GM12878 (cell line): ENCODE measurements at regions not wholly inside any gene's neighbourhood (a gene's known extent, or its start where the extent isn't known, plus 50 kb on each side); places are given as distances from the start of the nearest gene placed in this dataset.

Source experiments
- CBX3 ChIP-seq: fragments of 200-600 bp; sonication (generic); IDR thresholded peaks from 2 replicates; pipeline ENCODE4 v1.6.1; 2016; ENCODE audit warnings: low read depth, borderline replicate concordance
- CBX5 ChIP-seq: sonication (generic); IDR thresholded peaks from 2 replicates; pipeline ENCODE4 v1.6.1; 2016; ENCODE audit warnings: low read depth, moderate library complexity, mild to moderate bottlenecking, inconsistent platforms
- CTCF ChIP-seq, 3 experiments: IDR thresholded peaks in 2 of 3; conservative IDR thresholded peaks in 1 of 3; 2 replicates each; pipeline ENCODE4 v1.5.1; 2011; ENCODE audit warnings: low read depth in 3 of 3, low read length in 3 of 3, mild to moderate bottlenecking in 3 of 3, control low read depth in 2 of 3, moderate library complexity in 2 of 3, inconsistent platforms in 1 of 3, mixed read lengths in 1 of 3; ENCODE audit not compliant: control insufficient read depth in 2 of 3, insufficient read depth in 1 of 3; ENCODE audit errors: extremely low read depth in 1 of 3
- EP300 ChIP-seq, 2 experiments: fragments of 150-350 bp in 1 of 2; IDR thresholded peaks; 2 replicates each; pipeline ENCODE4 v1.6.1; 2011 to 2012; ENCODE audit warnings: low read depth in 2 of 2, low read length in 2 of 2, borderline replicate concordance in 1 of 2, improper control_type of control experiment in 1 of 2, inconsistent platforms in 1 of 2; ENCODE audit not compliant: control insufficient read depth in 1 of 2
- NFYB ChIP-seq: IDR thresholded peaks from 2 replicates; pipeline ENCODE4 v1.6.1; 2011; ENCODE audit warnings: low read depth, mild to moderate bottlenecking, low read length, improper control_type of control experiment, moderate library complexity; ENCODE audit not compliant: insufficient read depth
- RFX5 ChIP-seq: IDR thresholded peaks from 2 replicates; pipeline ENCODE4 v1.6.1; 2011; ENCODE audit warnings: low read depth, low read length, improper control_type of control experiment
- TCF7 ChIP-seq: IDR thresholded peaks from 2 replicates; pipeline ENCODE4 v1.6.1; 2014; ENCODE audit warnings: antibody characterized with exemption, borderline replicate concordance
- YY1 ChIP-seq: IDR thresholded peaks from 2 replicates; pipeline ENCODE4 v1.6.1; 2011; ENCODE audit warnings: low read depth, mild to moderate bottlenecking, low read length
- TF ChIP-seq, protein P1 (sequence below): IDR thresholded peaks from 2 replicates; pipeline ENCODE4 v1.6.1; 2011; ENCODE audit warnings: low read depth, low read length, improper control_type of control experiment, borderline replicate concordance

DNA sequence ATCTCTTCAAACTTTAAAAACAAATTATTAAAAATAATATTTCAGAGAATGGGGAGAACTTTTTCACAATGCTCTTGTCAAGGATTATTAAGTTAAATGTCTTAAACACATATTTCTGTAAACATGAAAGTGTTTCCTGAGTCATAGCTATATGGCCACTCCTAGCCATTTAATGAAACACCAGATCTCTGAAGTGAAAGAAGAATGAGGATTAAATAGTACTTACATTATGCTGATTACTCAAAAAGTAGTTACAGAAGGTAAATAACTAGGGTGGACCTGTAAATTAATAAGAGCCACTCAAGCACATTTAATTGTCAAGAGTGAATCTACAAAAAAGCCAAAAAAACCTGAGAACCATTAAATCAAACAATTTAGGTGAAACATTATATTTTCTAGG is 57.6 kb upstream of the GALNT7 start:
- no peak for TF ChIP-seq CTCF (IDR thresholded peaks at IDR 0.05 in 2 of 3, conservative IDR thresholded peaks at IDR 0.05 in 1 of 3; ENCODE audit: control insufficient read depth in 2 of 3, extremely low read depth in 1 of 3, insufficient read depth in 1 of 3, low read depth in 3 of 3, low read length in 3 of 3)
- TF ChIP-seq, protein P1, sequence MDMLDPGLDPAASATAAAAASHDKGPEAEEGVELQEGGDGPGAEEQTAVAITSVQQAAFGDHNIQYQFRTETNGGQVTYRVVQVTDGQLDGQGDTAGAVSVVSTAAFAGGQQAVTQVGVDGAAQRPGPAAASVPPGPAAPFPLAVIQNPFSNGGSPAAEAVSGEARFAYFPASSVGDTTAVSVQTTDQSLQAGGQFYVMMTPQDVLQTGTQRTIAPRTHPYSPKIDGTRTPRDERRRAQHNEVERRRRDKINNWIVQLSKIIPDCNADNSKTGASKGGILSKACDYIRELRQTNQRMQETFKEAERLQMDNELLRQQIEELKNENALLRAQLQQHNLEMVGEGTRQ: no peak
- no peak for TF ChIP-seq YY1
- no peak for TF ChIP-seq TCF7
- no peak for TF ChIP-seq NFYB
- TF ChIP-seq EP300 (IDR thresholded peaks at IDR 0.05; ENCODE audit: borderline replicate concordance in 1 of 2, control insufficient read depth in 1 of 2, low read depth in 2 of 2, low read length in 2 of 2): no peak
- TF ChIP-seq CBX3: no peak
- no peak for TF ChIP-seq CBX5
- no peak for TF ChIP-seq RFX5
